ENCODE measurements at regions not wholly inside any gene's neighbourhood (a gene's known extent, or its start where the extent isn't known, plus 50 kb on each side); places are given as distances from the start of the nearest gene placed in this dataset.

GRCh38 chr5:133849116-133849515 lies 119.3 kb downstream of the C5orf15 start:
- H3K27ac ChIP-seq (replicated peaks), result no peak overlapping the region
- no peak overlapping the region for H3K4me3 ChIP-seq (replicated peaks; ENCODE audit: insufficient read depth, low read length)
- H3K27me3 ChIP-seq (ENCODE audit: insufficient read depth, poor library complexity, severe bottlenecking), result no peaks in the 10 kb centered on the region
- no peak for TF ChIP-seq POLR2AphosphoS5 (IDR thresholded peaks at IDR 0.05; ENCODE audit: low read depth)
- no peak for DNase-seq (ENCODE audit: low read depth in 1 of 2, low spot score in 1 of 2)

- Histone ChIP-seq H3K27ac (replicated peaks) (no peak overlapping the region), H3K27me3 (ENCODE audit: insufficient read depth, poor library complexity, severe bottlenecking) (no peaks in the 10 kb centered on the region), H3K4me3 (replicated peaks; ENCODE audit: insufficient read depth, low read length) (no peak overlapping the region)
- TF ChIP-seq GABPA (IDR thresholded peaks at IDR 0.05; ENCODE audit: low read depth) (no peak), REST (IDR thresholded peaks at IDR 0.05; ENCODE audit: insufficient replicate concordance, low read depth) (no peak), CTCF (IDR thresholded peaks at IDR 0.05; ENCODE audit: insufficient read depth, low read length) (no peak), POLR2AphosphoS5 (IDR thresholded peaks at IDR 0.05; ENCODE audit: low read depth) (no peak), SPI1 (IDR thresholded peaks at IDR 0.05; ENCODE audit: borderline replicate concordance, low read depth) (no peak)
- no peak for DNase-seq (ENCODE audit: low read depth in 1 of 2, low spot score in 1 of 2)
Measured at GRCh38 chr5:133848341-133848811, 120.0 kb downstream of the C5orf15 start.

DNA sequence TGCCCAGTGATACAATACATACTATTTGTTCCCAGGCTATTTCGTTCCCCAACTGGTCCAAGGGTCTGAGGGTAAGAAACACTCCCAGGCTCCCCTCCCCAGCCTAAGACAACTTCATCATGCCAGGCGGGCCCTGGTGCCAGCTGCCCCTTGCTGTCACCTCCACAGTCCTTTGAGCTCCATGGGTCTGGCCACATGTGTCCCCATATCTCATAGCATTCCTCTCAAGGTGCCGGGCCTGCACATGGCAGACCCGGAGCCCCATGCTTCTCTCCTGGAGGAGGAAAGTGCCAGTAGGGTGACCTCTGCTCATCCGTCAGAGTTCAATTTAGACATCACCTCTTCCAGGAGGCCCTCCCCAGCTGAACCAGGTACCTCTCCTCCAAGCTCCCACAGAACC lies 120.5 kb downstream of the C5orf15 start:
- no peak for DNase-seq (ENCODE audit: low read depth in 1 of 2, low spot score in 1 of 2)

More for the DNA sequence above, 120.5 kb downstream of the C5orf15 start:
- no peak overlapping the region for H3K4me3 ChIP-seq (replicated peaks; ENCODE audit: insufficient read depth, low read length)
- no peaks in the 10 kb centered on the region for H3K27me3 ChIP-seq (ENCODE audit: insufficient read depth, poor library complexity, severe bottlenecking)
- no peak overlapping the region for H3K27ac ChIP-seq (replicated peaks)
- TF ChIP-seq POLR2AphosphoS5 (IDR thresholded peaks at IDR 0.05; ENCODE audit: low read depth), result no peak
- no peak for TF ChIP-seq REST (IDR thresholded peaks at IDR 0.05; ENCODE audit: insufficient replicate concordance, low read depth)
- no peak for TF ChIP-seq SPI1 (IDR thresholded peaks at IDR 0.05; ENCODE audit: borderline replicate concordance, low read depth)
- TF ChIP-seq CTCF (IDR thresholded peaks at IDR 0.05; ENCODE audit: insufficient read depth, low read length), result no peak
- TF ChIP-seq GABPA (IDR thresholded peaks at IDR 0.05; ENCODE audit: low read depth), result no peak

All from HL-60 (cell line).